ENCODE measurements at regions not wholly inside any gene's neighbourhood (a gene's known extent, or its start where the extent isn't known, plus 50 kb on each side); places are given as distances from the start of the nearest gene placed in this dataset.

GRCh38 chr6:26199057-26199772 lies 112.0 kb downstream of the HFE start:
- H3K27ac ChIP-seq (ENCODE audit: low read depth, low read length) = peak overlapping the region; percentile 89
- peak; percentile 72 to 97 for DNase-seq
- no peaks in the 10 kb centered on the region for H3K9me3 ChIP-seq (ENCODE audit: insufficient read depth, low read depth, low read length)
- peak overlapping the region; percentile 23 for H4K91ac ChIP-seq (ENCODE audit: low read depth, low read length)
- peak overlapping the region; percentile 82 for H3K9ac ChIP-seq (ENCODE audit: low read length)
- peak overlapping the region; percentile 78 for H3K4me3 ChIP-seq (ENCODE audit: low read depth, low read length)
- H3K79me2 ChIP-seq (ENCODE audit: control insufficient read depth, insufficient read depth, low read length, poor library complexity) = peaks cover 10% of the 10 kb centered on the region
- peak overlapping the region; percentile 34 for H2BK12ac ChIP-seq (ENCODE audit: low read length)
- H3K4ac ChIP-seq (ENCODE audit: low read depth, low read length) = peak overlapping the region; percentile 58
- H2AK5ac ChIP-seq (ENCODE audit: low read length) = no peak overlapping the region
- peak overlapping the region; percentile 80 for H2BK5ac ChIP-seq (ENCODE audit: low read depth, low read length, poor library complexity)
- peak overlapping the region; percentile 44 for H4K8ac ChIP-seq (ENCODE audit: low read depth, low read length)
- H3K36me3 ChIP-seq (ENCODE audit: control insufficient read depth in 1 of 2, insufficient read depth in 2 of 2, low read length in 2 of 2) = no peaks in the 10 kb centered on the region
- H3K79me1 ChIP-seq (ENCODE audit: low read length) = peaks cover 23% of the 10 kb centered on the region
- H2BK120ac ChIP-seq (ENCODE audit: insufficient read depth, low read length, poor library complexity) = peak overlapping the region; percentile 27
- peak overlapping the region; percentile 39 for H2AFZ ChIP-seq (ENCODE audit: insufficient read depth, low read length, poor library complexity)
- no peak overlapping the region for H3K23ac ChIP-seq (ENCODE audit: low read length)
- H4K12ac ChIP-seq (ENCODE audit: low read depth, low read length) = no peak overlapping the region
- peak overlapping the region; percentile 87 for H3K18ac ChIP-seq (ENCODE audit: low read length)
- H3K4me1 ChIP-seq (ENCODE audit: control insufficient read depth in 1 of 2, insufficient read depth in 2 of 2, low read length in 2 of 2) = no peaks in the 10 kb centered on the region
- no CpG with 5 or more reads among the region's 42 CpGs for WGBS (ENCODE audit: extremely low coverage, insufficient coverage, insufficient read length)
- H3K14ac ChIP-seq (ENCODE audit: low read length) = peak overlapping the region; percentile 77
- peak overlapping the region; percentile 81 for H3K4me2 ChIP-seq (ENCODE audit: low read length)
- H3K27me3 ChIP-seq (ENCODE audit: insufficient read depth, low read length) = no peaks in the 10 kb centered on the region

- no peaks in the 10 kb centered on the region for H3K27me3 ChIP-seq (ENCODE audit: insufficient read depth, low read length)
- no CpG with 5 or more reads among the region's 20 CpGs for WGBS (ENCODE audit: extremely low coverage, insufficient coverage, insufficient read length)
Measured at GRCh38 chr6:26199773-26200764, 112.8 kb downstream of the HFE start.

GRCh38 chr6:26200918-26201721 lies 113.9 kb downstream of the HFE start:
- Histone ChIP-seq H4K8ac (ENCODE audit: low read depth, low read length) (no peak overlapping the region), H3K4me3 (ENCODE audit: low read depth, low read length) (no peak overlapping the region), H3K79me2 (ENCODE audit: control insufficient read depth, insufficient read depth, low read length, poor library complexity) (peaks cover 11% of the 10 kb centered on the region), H2BK120ac (ENCODE audit: insufficient read depth, low read length, poor library complexity) (no peak overlapping the region), H3K27ac (ENCODE audit: low read depth, low read length) (no peak overlapping the region), H3K23ac (ENCODE audit: low read length) (no peak overlapping the region), H4K91ac (ENCODE audit: low read depth, low read length) (no peak overlapping the region), H4K12ac (ENCODE audit: low read depth, low read length) (no peak overlapping the region), H2AFZ (ENCODE audit: insufficient read depth, low read length, poor library complexity) (no peak overlapping the region), H2AK5ac (ENCODE audit: low read length) (no peak overlapping the region), H2BK5ac (ENCODE audit: low read depth, low read length, poor library complexity) (no peak overlapping the region), H3K27me3 (ENCODE audit: insufficient read depth, low read length) (no peaks in the 10 kb centered on the region), H3K4me2 (ENCODE audit: low read length) (no peak overlapping the region), H3K36me3 (ENCODE audit: control insufficient read depth in 1 of 2, insufficient read depth in 2 of 2, low read length in 2 of 2) (no peaks in the 10 kb centered on the region), H3K4ac (ENCODE audit: low read depth, low read length) (no peak overlapping the region), H3K14ac (ENCODE audit: low read length) (no peak overlapping the region), H3K9me3 (ENCODE audit: insufficient read depth, low read depth, low read length) (no peaks in the 10 kb centered on the region), H3K9ac (ENCODE audit: low read length) (no peak overlapping the region), H3K79me1 (ENCODE audit: low read length) (peaks cover 30% of the 10 kb centered on the region), H3K18ac (ENCODE audit: low read length) (no peak overlapping the region), H2BK12ac (ENCODE audit: low read length) (peak overlapping the region; percentile 53), H3K4me1 (ENCODE audit: control insufficient read depth in 1 of 2, insufficient read depth in 2 of 2, low read length in 2 of 2) (no peaks in the 10 kb centered on the region)
- DNase-seq = no peak
- WGBS (ENCODE audit: extremely low coverage, insufficient coverage, insufficient read length) = no CpG with 5 or more reads among the region's 16 CpGs

More at GRCh38 chr6:26199773-26200764, 112.8 kb downstream of the HFE start:
- no peak overlapping the region for H3K4ac ChIP-seq (ENCODE audit: low read depth, low read length)
- H4K12ac ChIP-seq (ENCODE audit: low read depth, low read length) = no peak overlapping the region
- peak overlapping the region; percentile 24 for H2AFZ ChIP-seq (ENCODE audit: insufficient read depth, low read length, poor library complexity)
- H3K36me3 ChIP-seq (ENCODE audit: control insufficient read depth in 1 of 2, insufficient read depth in 2 of 2, low read length in 2 of 2) = no peaks in the 10 kb centered on the region
- H3K14ac ChIP-seq (ENCODE audit: low read length) = peak overlapping the region; percentile 9
- peak overlapping the region; percentile 21 for H4K8ac ChIP-seq (ENCODE audit: low read depth, low read length)
- H2BK12ac ChIP-seq (ENCODE audit: low read length) = no peak overlapping the region
- no peaks in the 10 kb centered on the region for H3K4me1 ChIP-seq (ENCODE audit: control insufficient read depth in 1 of 2, insufficient read depth in 2 of 2, low read length in 2 of 2)
- H4K91ac ChIP-seq (ENCODE audit: low read depth, low read length) = peak overlapping the region; percentile 23
- H3K23ac ChIP-seq (ENCODE audit: low read length) = no peak overlapping the region
- no peak overlapping the region for H2BK120ac ChIP-seq (ENCODE audit: insufficient read depth, low read length, poor library complexity)
- peak overlapping the region; percentile 26 for H3K18ac ChIP-seq (ENCODE audit: low read length)
- no peaks in the 10 kb centered on the region for H3K9me3 ChIP-seq (ENCODE audit: insufficient read depth, low read depth, low read length)
- H2AK5ac ChIP-seq (ENCODE audit: low read length) = no peak overlapping the region
- H3K79me1 ChIP-seq (ENCODE audit: low read length) = peaks cover 27% of the 10 kb centered on the region
- H3K4me3 ChIP-seq (ENCODE audit: low read depth, low read length) = peak overlapping the region; percentile 63
- peak overlapping the region; percentile 67 for H3K27ac ChIP-seq (ENCODE audit: low read depth, low read length)
- H2BK5ac ChIP-seq (ENCODE audit: low read depth, low read length, poor library complexity) = peak overlapping the region; percentile 60
- peak overlapping the region; percentile 82 for H3K9ac ChIP-seq (ENCODE audit: low read length)
- DNase-seq = peak in 1 of 2 donors; percentile 61
- H3K4me2 ChIP-seq (ENCODE audit: low read length) = peak overlapping the region; percentile 81
- peaks cover 11% of the 10 kb centered on the region for H3K79me2 ChIP-seq (ENCODE audit: control insufficient read depth, insufficient read depth, low read length, poor library complexity)

GRCh38 chr6:26202201-26202611 lies 115.0 kb downstream of the HFE start:
- Histone ChIP-seq H3K14ac (ENCODE audit: low read length) (no peak overlapping the region), H3K4me1 (ENCODE audit: control insufficient read depth in 1 of 2, insufficient read depth in 2 of 2, low read length in 2 of 2) (peaks cover under 1 to 4% of the 10 kb centered on the region in 2 experiments), H3K27ac (ENCODE audit: low read depth, low read length) (no peak overlapping the region), H3K18ac (ENCODE audit: low read length) (no peak overlapping the region), H4K91ac (ENCODE audit: low read depth, low read length) (no peak overlapping the region), H3K4ac (ENCODE audit: low read depth, low read length) (no peak overlapping the region), H2AFZ (ENCODE audit: insufficient read depth, low read length, poor library complexity) (no peak overlapping the region), H3K23ac (ENCODE audit: low read length) (no peak overlapping the region), H3K4me3 (ENCODE audit: low read depth, low read length) (no peak overlapping the region), H4K12ac (ENCODE audit: low read depth, low read length) (no peak overlapping the region), H3K36me3 (ENCODE audit: control insufficient read depth in 1 of 2, insufficient read depth in 2 of 2, low read length in 2 of 2) (no peaks in the 10 kb centered on the region), H3K9ac (ENCODE audit: low read length) (no peak overlapping the region), H3K9me3 (ENCODE audit: insufficient read depth, low read depth, low read length) (no peaks in the 10 kb centered on the region), H2BK12ac (ENCODE audit: low read length) (peak overlapping the region; percentile 91), H4K8ac (ENCODE audit: low read depth, low read length) (no peak overlapping the region), H3K4me2 (ENCODE audit: low read length) (no peak overlapping the region), H2AK5ac (ENCODE audit: low read length) (peak overlapping the region; percentile 87), H3K79me1 (ENCODE audit: low read length) (peaks cover 28% of the 10 kb centered on the region), H2BK5ac (ENCODE audit: low read depth, low read length, poor library complexity) (no peak overlapping the region), H3K79me2 (ENCODE audit: control insufficient read depth, insufficient read depth, low read length, poor library complexity) (peaks cover 7% of the 10 kb centered on the region), H2BK120ac (ENCODE audit: insufficient read depth, low read length, poor library complexity) (no peak overlapping the region), H3K27me3 (ENCODE audit: insufficient read depth, low read length) (no peaks in the 10 kb centered on the region)
- no CpG with 5 or more reads among the region's 6 CpGs for WGBS (ENCODE audit: extremely low coverage, insufficient coverage, insufficient read length)
- no peak for DNase-seq
